GM23338 (cell line): ENCODE measurements at regions not wholly inside any gene's neighbourhood (a gene's known extent, or its start where the extent isn't known, plus 50 kb on each side); places are given as distances from the start of the nearest gene placed in this dataset.

ENCODE experiments used
- ATAC-seq: fragments of 200-7000 bp; cut with Tn5 transposase; 3 replicates; pipeline ENCODE4 v1.9.1; 2020
- DNase-seq: peaks from one replicate; pipeline ENCODE4 v3.0.0-alpha.2; 2015; ENCODE audit warnings: low spot score
- H2AFZ ChIP-seq: fragments of 200-600 bp; sonication (generic); 2 replicates; pipeline ENCODE4 v1.8.0; 2016; ENCODE audit warnings: antibody characterized with exemption, mild to moderate bottlenecking, moderate library complexity
- H3F3A ChIP-seq: fragments of 200-600 bp; sonication (generic); replicated peaks from 2 replicates; pipeline ENCODE4 v1.8.0; 2017; ENCODE audit warnings: antibody characterized with exemption, mixed run types, low read depth
- H3K27ac ChIP-seq: fragments of 200-600 bp; sonication (generic); 2 replicates; pipeline ENCODE4 v1.6.1; 2016; ENCODE audit warnings: low read depth
- H3K27me3 ChIP-seq: fragments of 200-600 bp; sonication (generic); 2 replicates; pipeline ENCODE4 v1.8.0; 2016; ENCODE audit warnings: mild to moderate bottlenecking, mixed run types, moderate library complexity; ENCODE audit not compliant: insufficient read depth
- H3K36me3 ChIP-seq: fragments of 200-600 bp; sonication (generic); 2 replicates; pipeline ENCODE4 v1.8.0; 2016; ENCODE audit warnings: mild to moderate bottlenecking; ENCODE audit not compliant: insufficient read depth
- H3K4me1 ChIP-seq: fragments of 200-600 bp; sonication (generic); 2 replicates; pipeline ENCODE4 v1.8.0; 2016; ENCODE audit warnings: mild to moderate bottlenecking, moderate library complexity; ENCODE audit not compliant: insufficient read depth
- H3K4me2 ChIP-seq: fragments of 200-600 bp; sonication (generic); 2 replicates; pipeline ENCODE4 v1.7.1; 2017; ENCODE audit warnings: mixed run types
- H3K4me3 ChIP-seq: fragments of 200-600 bp; sonication (generic); 2 replicates; pipeline ENCODE4 v1.6.1; 2016; ENCODE audit warnings: mixed run types
- H3K79me2 ChIP-seq: fragments of 200-600 bp; sonication (generic); replicated peaks from 2 replicates; pipeline ENCODE4 v1.8.0; 2017; ENCODE audit warnings: mild to moderate bottlenecking; ENCODE audit not compliant: insufficient read depth
- H3K9me2 ChIP-seq: fragments of 200-600 bp; sonication (generic); 2 replicates; pipeline ENCODE4 v1.8.0; 2017; ENCODE audit not compliant: insufficient read depth
- H4K20me1 ChIP-seq: fragments of 200-600 bp; sonication (generic); replicated peaks from 2 replicates; pipeline ENCODE4 v1.8.0; 2017; ENCODE audit warnings: mild to moderate bottlenecking; ENCODE audit not compliant: insufficient read depth
- H3K27ac Mint-ChIP-seq: 2 replicates; pipeline ENCODE4 v1.8.0; 2020; ENCODE audit warnings: inconsistent platforms, mild to moderate bottlenecking, moderate library complexity, mixed read lengths
- H3K27me3 Mint-ChIP-seq: 3 replicates; pipeline ENCODE4 v1.8.0; 2022; ENCODE audit warnings: low read depth, mild to moderate bottlenecking, moderate library complexity, mixed read lengths, inconsistent platforms; ENCODE audit not compliant: insufficient read depth, poor library complexity
- H3K36me3 Mint-ChIP-seq: 3 replicates; pipeline ENCODE4 v1.8.0; 2021; ENCODE audit warnings: low read depth, mild to moderate bottlenecking, inconsistent platforms, moderate library complexity, mixed read lengths
- H3K4me1 Mint-ChIP-seq: 3 replicates; pipeline ENCODE4 v1.8.0; 2020; ENCODE audit warnings: mild to moderate bottlenecking, inconsistent platforms, mixed read lengths
- H3K4me3 Mint-ChIP-seq: 3 replicates; pipeline ENCODE4 v1.8.0; 2021; ENCODE audit warnings: moderate library complexity, mild to moderate bottlenecking, inconsistent platforms, mixed read lengths
- H3K9me3 Mint-ChIP-seq: 3 replicates; pipeline ENCODE4 v1.8.0; 2020; ENCODE audit warnings: moderate library complexity, mild to moderate bottlenecking, inconsistent platforms, mixed read lengths
- CREB1 ChIP-seq: fragments of 250-450 bp; sonication (Bioruptor Pico); IDR thresholded peaks from 2 replicates; pipeline ENCODE4 v1.5.0; 2020; ENCODE audit warnings: low read depth, mild to moderate bottlenecking, moderate library complexity
- EZH2 ChIP-seq: fragments of 200-600 bp; sonication (generic); IDR thresholded peaks from one replicate; pipeline ENCODE4 v1.8.0; 2017; ENCODE audit warnings: antibody characterized with exemption, mild to moderate bottlenecking, low read depth; ENCODE audit not compliant: unreplicated experiment
- EZH2phosphoT487 ChIP-seq: fragments of 200-600 bp; sonication (generic); IDR thresholded peaks from one replicate; pipeline ENCODE4 v1.8.1; 2018; ENCODE audit warnings: antibody characterized with exemption; ENCODE audit not compliant: unreplicated experiment
- JUNB ChIP-seq: IDR thresholded peaks from one replicate; pipeline ENCODE4 v1.6.1; 2016; ENCODE audit warnings: antibody characterized with exemption; ENCODE audit not compliant: unreplicated experiment
- NANOG ChIP-seq: IDR thresholded peaks from 2 replicates; pipeline ENCODE4 v1.6.1; 2016; ENCODE audit warnings: antibody characterized with exemption, borderline replicate concordance
- POLR2AphosphoS5 ChIP-seq: IDR thresholded peaks from 2 replicates; pipeline ENCODE4 v1.6.1; 2016; ENCODE audit warnings: antibody characterized with exemption, low read depth
- STAT1 ChIP-seq: IDR thresholded peaks from one replicate; pipeline ENCODE4 v1.6.1; 2016; ENCODE audit warnings: antibody characterized with exemption; ENCODE audit not compliant: unreplicated experiment
- ZNF114 ChIP-seq: fragments of 250-450 bp; sonication (Bioruptor Pico); IDR thresholded peaks from 2 replicates; pipeline ENCODE4 v1.5.0; 2020; ENCODE audit warnings: mild to moderate bottlenecking, moderate library complexity
- ZNF331 ChIP-seq: fragments of 250-450 bp; sonication (Bioruptor Pico); IDR thresholded peaks from 2 replicates; pipeline ENCODE4 v1.5.0; 2020; ENCODE audit warnings: low read depth, mild to moderate bottlenecking, moderate library complexity
- TF ChIP-seq, protein P1 (sequence below), 2 experiments: fragments of 200-600 bp in 1 of 2; sonication (generic) in 1 of 2; conservative IDR thresholded peaks; 2 replicates each; pipeline versions ENCODE4 v1.5.1 to v1.6.1; 2016 to 2017; ENCODE audit warnings: antibody characterized with exemption in 2 of 2, low read depth in 2 of 2, mild to moderate bottlenecking in 2 of 2, moderate library complexity in 1 of 2
- TF ChIP-seq, protein P2 (sequence below): IDR thresholded peaks from 2 replicates; pipeline ENCODE4 v1.6.1; 2016; ENCODE audit warnings: antibody characterized with exemption
- TF ChIP-seq, protein P3 (sequence below): fragments of 250-450 bp; sonication (Bioruptor Pico); IDR thresholded peaks from 2 replicates; pipeline ENCODE4 v1.5.0; 2020; ENCODE audit warnings: mild to moderate bottlenecking, moderate library complexity

DNA sequence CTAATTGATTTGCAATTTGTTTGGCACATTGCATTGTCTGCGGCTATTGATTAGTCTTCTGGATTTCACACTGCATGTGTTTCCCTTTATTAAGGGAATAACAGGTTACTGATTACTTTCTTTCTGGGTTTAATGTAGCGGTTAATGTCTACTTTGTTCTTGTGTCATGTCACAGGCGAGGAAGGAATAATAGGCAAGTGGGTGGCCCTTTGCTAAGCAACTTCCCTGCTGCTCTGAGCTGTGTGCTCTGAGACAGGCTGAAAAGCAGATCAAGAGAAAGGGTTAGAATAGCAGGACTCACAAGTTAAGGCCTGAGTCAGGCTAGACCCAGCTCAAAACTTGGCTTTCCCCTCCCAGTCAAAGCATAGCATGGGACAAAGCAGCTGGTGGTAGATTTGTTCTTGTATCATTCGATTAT, 77.2 kb downstream of the NKX2-1 start (continued):
- TF ChIP-seq, protein P1, sequence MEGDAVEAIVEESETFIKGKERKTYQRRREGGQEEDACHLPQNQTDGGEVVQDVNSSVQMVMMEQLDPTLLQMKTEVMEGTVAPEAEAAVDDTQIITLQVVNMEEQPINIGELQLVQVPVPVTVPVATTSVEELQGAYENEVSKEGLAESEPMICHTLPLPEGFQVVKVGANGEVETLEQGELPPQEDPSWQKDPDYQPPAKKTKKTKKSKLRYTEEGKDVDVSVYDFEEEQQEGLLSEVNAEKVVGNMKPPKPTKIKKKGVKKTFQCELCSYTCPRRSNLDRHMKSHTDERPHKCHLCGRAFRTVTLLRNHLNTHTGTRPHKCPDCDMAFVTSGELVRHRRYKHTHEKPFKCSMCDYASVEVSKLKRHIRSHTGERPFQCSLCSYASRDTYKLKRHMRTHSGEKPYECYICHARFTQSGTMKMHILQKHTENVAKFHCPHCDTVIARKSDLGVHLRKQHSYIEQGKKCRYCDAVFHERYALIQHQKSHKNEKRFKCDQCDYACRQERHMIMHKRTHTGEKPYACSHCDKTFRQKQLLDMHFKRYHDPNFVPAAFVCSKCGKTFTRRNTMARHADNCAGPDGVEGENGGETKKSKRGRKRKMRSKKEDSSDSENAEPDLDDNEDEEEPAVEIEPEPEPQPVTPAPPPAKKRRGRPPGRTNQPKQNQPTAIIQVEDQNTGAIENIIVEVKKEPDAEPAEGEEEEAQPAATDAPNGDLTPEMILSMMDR (conservative IDR thresholded peaks at IDR 0.05; ENCODE audit: low read depth in 2 of 2) = no peak
- TF ChIP-seq ZNF331 (CRISPR knock-in tag) = no peak
- TF ChIP-seq JUNB = no peak
- no peak for TF ChIP-seq STAT1
- TF ChIP-seq POLR2AphosphoS5 = no peak
- no peak for TF ChIP-seq EZH2phosphoT487
- TF ChIP-seq, protein P2, sequence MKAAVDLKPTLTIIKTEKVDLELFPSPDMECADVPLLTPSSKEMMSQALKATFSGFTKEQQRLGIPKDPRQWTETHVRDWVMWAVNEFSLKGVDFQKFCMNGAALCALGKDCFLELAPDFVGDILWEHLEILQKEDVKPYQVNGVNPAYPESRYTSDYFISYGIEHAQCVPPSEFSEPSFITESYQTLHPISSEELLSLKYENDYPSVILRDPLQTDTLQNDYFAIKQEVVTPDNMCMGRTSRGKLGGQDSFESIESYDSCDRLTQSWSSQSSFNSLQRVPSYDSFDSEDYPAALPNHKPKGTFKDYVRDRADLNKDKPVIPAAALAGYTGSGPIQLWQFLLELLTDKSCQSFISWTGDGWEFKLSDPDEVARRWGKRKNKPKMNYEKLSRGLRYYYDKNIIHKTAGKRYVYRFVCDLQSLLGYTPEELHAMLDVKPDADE = no peak
- no peak for TF ChIP-seq ZNF114 (CRISPR knock-in tag)

DNA sequence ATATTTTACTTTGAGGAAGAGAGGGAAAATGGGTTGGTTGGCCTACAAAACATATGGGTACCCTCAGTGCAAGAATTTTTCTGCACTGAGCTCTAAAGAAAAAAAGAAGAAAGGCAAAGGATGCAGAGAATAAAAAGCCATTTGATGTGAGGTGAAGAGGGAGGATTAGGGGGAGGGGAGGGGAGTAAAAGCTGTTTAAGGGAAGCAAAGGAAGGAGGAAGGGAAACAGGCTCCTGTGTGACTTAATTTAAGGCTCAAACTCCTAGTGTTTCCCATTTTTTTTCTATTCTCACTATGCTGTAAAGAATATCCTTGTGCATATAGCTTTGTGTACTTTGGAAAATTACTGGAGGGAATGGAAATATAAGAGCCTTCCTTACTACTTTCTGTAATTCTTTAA, 78.7 kb downstream of the NKX2-1 start:
- Histone ChIP-seq H3K4me2 (peak overlapping the region; percentile 66), H4K20me1 (no peaks in the 10 kb centered on the region), H3K9me2 (no peaks in the 10 kb centered on the region), H3K4me1 (peaks cover 57% of the 10 kb centered on the region), H3K27me3 (peaks cover 39% of the 10 kb centered on the region), H3K36me3 (no peaks in the 10 kb centered on the region), H3F3A (peaks cover 7% of the 10 kb centered on the region; the same call in 1 of the 2 replicates), H3K27ac (no peak overlapping the region), H2AFZ (no peak overlapping the region), H3K4me3 (no peak overlapping the region), H3K79me2 (no peaks in the 10 kb centered on the region)
- Mint-ChIP-seq H3K36me3 (no peaks in the 10 kb centered on the region), H3K4me3 (no peak overlapping the region), H3K9me3 (no peaks in the 10 kb centered on the region), H3K27ac (no peak overlapping the region), H3K4me1 (peaks cover 58% of the 10 kb centered on the region), H3K27me3 (peaks cover 17% of the 10 kb centered on the region)
- DNase-seq (peak; percentile 44), ATAC-seq (no peak)
- TF ChIP-seq, protein P3, sequence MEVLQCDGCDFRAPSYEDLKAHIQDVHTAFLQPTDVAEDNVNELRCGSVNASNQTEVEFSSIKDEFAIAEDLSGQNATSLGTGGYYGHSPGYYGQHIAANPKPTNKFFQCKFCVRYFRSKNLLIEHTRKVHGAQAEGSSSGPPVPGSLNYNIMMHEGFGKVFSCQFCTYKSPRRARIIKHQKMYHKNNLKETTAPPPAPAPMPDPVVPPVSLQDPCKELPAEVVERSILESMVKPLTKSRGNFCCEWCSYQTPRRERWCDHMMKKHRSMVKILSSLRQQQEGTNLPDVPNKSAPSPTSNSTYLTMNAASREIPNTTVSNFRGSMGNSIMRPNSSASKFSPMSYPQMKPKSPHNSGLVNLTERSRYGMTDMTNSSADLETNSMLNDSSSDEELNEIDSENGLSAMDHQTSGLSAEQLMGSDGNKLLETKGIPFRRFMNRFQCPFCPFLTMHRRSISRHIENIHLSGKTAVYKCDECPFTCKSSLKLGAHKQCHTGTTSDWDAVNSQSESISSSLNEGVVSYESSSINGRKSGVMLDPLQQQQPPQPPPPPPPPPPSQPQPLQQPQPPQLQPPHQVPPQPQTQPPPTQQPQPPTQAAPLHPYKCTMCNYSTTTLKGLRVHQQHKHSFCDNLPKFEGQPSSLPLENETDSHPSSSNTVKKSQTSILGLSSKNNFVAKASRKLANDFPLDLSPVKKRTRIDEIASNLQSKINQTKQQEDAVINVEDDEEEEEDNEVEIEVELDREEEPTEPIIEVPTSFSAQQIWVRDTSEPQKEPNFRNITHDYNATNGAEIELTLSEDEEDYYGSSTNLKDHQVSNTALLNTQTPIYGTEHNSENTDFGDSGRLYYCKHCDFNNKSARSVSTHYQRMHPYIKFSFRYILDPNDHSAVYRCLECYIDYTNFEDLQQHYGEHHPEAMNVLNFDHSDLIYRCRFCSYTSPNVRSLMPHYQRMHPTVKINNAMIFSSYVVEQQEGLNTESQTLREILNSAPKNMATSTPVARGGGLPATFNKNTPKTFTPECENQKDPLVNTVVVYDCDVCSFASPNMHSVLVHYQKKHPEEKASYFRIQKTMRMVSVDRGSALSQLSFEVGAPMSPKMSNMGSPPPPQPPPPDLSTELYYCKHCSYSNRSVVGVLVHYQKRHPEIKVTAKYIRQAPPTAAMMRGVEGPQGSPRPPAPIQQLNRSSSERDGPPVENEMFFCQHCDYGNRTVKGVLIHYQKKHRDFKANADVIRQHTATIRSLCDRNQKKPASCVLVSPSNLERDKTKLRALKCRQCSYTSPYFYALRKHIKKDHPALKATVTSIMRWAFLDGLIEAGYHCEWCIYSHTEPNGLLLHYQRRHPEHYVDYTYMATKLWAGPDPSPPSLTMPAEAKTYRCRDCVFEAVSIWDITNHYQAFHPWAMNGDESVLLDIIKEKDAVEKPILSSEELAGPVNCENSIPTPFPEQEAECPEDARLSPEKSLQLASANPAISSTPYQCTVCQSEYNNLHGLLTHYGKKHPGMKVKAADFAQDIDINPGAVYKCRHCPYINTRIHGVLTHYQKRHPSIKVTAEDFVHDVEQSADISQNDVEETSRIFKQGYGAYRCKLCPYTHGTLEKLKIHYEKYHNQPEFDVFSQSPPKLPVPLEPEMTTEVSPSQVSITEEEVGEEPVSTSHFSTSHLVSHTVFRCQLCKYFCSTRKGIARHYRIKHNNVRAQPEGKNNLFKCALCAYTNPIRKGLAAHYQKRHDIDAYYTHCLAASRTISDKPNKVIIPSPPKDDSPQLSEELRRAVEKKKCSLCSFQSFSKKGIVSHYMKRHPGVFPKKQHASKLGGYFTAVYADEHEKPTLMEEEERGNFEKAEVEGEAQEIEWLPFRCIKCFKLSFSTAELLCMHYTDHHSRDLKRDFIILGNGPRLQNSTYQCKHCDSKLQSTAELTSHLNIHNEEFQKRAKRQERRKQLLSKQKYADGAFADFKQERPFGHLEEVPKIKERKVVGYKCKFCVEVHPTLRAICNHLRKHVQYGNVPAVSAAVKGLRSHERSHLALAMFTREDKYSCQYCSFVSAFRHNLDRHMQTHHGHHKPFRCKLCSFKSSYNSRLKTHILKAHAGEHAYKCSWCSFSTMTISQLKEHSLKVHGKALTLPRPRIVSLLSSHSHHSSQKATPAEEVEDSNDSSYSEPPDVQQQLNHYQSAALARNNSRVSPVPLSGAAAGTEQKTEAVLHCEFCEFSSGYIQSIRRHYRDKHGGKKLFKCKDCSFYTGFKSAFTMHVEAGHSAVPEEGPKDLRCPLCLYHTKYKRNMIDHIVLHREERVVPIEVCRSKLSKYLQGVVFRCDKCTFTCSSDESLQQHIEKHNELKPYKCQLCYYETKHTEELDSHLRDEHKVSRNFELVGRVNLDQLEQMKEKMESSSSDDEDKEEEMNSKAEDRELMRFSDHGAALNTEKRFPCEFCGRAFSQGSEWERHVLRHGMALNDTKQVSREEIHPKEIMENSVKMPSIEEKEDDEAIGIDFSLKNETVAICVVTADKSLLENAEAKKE (CRISPR knock-in tag) = no peak
- TF ChIP-seq CREB1 (CRISPR knock-in tag) = no peak
- TF ChIP-seq STAT1 = no peak
- TF ChIP-seq NANOG = no peak
- TF ChIP-seq POLR2AphosphoS5 = no peak
- TF ChIP-seq ZNF114 (CRISPR knock-in tag) = no peak
- TF ChIP-seq JUNB = no peak
- TF ChIP-seq EZH2 = no peak
- TF ChIP-seq, protein P1 (conservative IDR thresholded peaks at IDR 0.05; ENCODE audit: low read depth in 2 of 2) = no peak
- no peak for TF ChIP-seq ZNF331 (CRISPR knock-in tag)
- TF ChIP-seq, protein P2 = no peak
- no peak for TF ChIP-seq EZH2phosphoT487
